AG09309 (cell line): ENCODE measurements at regions not wholly inside any gene's neighbourhood (a gene's known extent, or its start where the extent isn't known, plus 50 kb on each side); places are given as distances from the start of the nearest gene placed in this dataset.

Source experiments
- DNase-seq: peaks from one replicate; pipeline ENCODE4 v3.0.0-alpha.2; 2010; ENCODE audit warnings: low read depth
- H3K4me3 ChIP-seq: 2 replicates; pipeline ENCODE4 v1.5.1; 2011; ENCODE audit warnings: mild to moderate bottlenecking, low read depth, low read length, moderate library complexity; ENCODE audit not compliant: control insufficient read depth
- CTCF ChIP-seq: IDR thresholded peaks from 2 replicates; pipeline ENCODE4 v1.5.1; 2011; ENCODE audit warnings: mild to moderate bottlenecking, low read depth, low read length, inconsistent platforms; ENCODE audit not compliant: insufficient read depth, control insufficient read depth; ENCODE audit errors: missing control alignments

GRCh38 chr7:20035279-20035875 is 181.8 kb downstream of the MACC1 start:
- no peak for TF ChIP-seq CTCF
- H3K4me3 ChIP-seq: no peak overlapping the region
- no peak for DNase-seq

GRCh38 chr7:20033621-20034400 is 183.4 kb downstream of the MACC1 start:
- H3K4me3 ChIP-seq: no peak overlapping the region
- peak; percentile 96 for DNase-seq
- TF ChIP-seq CTCF: no peak

GRCh38 chr7:20032741-20033140 is 184.4 kb downstream of the MACC1 start:
- H3K4me3 ChIP-seq: no peak overlapping the region
- peak; percentile 3 for DNase-seq
- no peak for TF ChIP-seq CTCF

- H3K4me3 ChIP-seq: no peak overlapping the region
- DNase-seq: peak; percentile 61
- no peak for TF ChIP-seq CTCF
These were observed 186.2 kb downstream of the MACC1 start for GRCh38 chr7:20030915-20031362.

GRCh38 chr7:20030417-20030816 is 186.8 kb downstream of the MACC1 start:
- H3K4me3 ChIP-seq: no peak overlapping the region
- no peak for DNase-seq
- no peak for TF ChIP-seq CTCF

- DNase-seq: no peak
- no peak for TF ChIP-seq CTCF
- H3K4me3 ChIP-seq: no peak overlapping the region
These were observed 190.4 kb downstream of the MACC1 start for GRCh38 chr7:20026762-20027161.
